Bone marrow (tissue), 2 donors: ENCODE measurements at regions not wholly inside any gene's neighbourhood (a gene's known extent, or its start where the extent isn't known, plus 50 kb on each side); places are given as distances from the start of the nearest gene placed in this dataset.

Experiments
- DNase-seq, 2 donors: peaks; one replicate each; lab custom pipeline; 2025; lab: John Stamatoyannopoulos, UW

- DNase-seq = no peak
Observed at GRCh38 chr20:4070323-4071177, 55.2 kb upstream of the RNF24 start.

- DNase-seq = no peak
Observed at GRCh38 chr20:4069751-4070150, 54.4 kb upstream of the RNF24 start.

GRCh38 chr20:4068708-4069107, 53.4 kb upstream of the RNF24 start:
- DNase-seq = no peak

- DNase-seq = peak in 1 of 2 donors; percentile 35
Observed at GRCh38 chr20:4067600-4068261, 52.4 kb upstream of the RNF24 start.

GRCh38 chr20:4066551-4066950, 51.2 kb upstream of the RNF24 start:
- DNase-seq = no peak

GRCh38 chr20:4065391-4065844, 50.1 kb upstream of the RNF24 start:
- DNase-seq = no peak
